Epithelial cell of proximal tubule (primary cell): ENCODE measurements at regions not wholly inside any gene's neighbourhood (a gene's known extent, or its start where the extent isn't known, plus 50 kb on each side); places are given as distances from the start of the nearest gene placed in this dataset.
"Not testable (repeated sequence)": the region's sequence is repeated elsewhere in the genome, so short reads cannot be mapped to it uniquely, and the experiment has no call there.

Source experiments
- DNase-seq: peaks from one replicate; pipeline ENCODE4 v3.0.0-alpha.2; 2011; ENCODE audit warnings: low read depth
- H3K4me3 ChIP-seq: 2 replicates; pipeline ENCODE4 v1.5.1; 2011; ENCODE audit warnings: low read depth, mild to moderate bottlenecking, low read length
- CTCF ChIP-seq: conservative IDR thresholded peaks from 2 replicates; pipeline ENCODE4 v1.5.1; 2012; ENCODE audit warnings: low read depth, mild to moderate bottlenecking, low read length

- DNase-seq = no peak
- TF ChIP-seq CTCF = no peak
- H3K4me3 ChIP-seq = no peak overlapping the region
These were observed 54.5 kb upstream of the PRKD1 start for GRCh38 chr14:29982171-29982570.

- no peak for DNase-seq
- no peak for TF ChIP-seq CTCF
- H3K4me3 ChIP-seq = no peak overlapping the region
These were observed 55.3 kb upstream of the PRKD1 start for GRCh38 chr14:29982993-29983392.

GRCh38 chr14:29990344-29990857 is 62.8 kb upstream of the PRKD1 start:
- DNase-seq, H3K4me3 ChIP-seq: not testable (repeated sequence)

- H3K4me3 ChIP-seq = no peak overlapping the region
These were observed 63.3 kb upstream of the PRKD1 start for GRCh38 chr14:29990993-29991392.

GRCh38 chr14:29993143-29993542 is 65.5 kb upstream of the PRKD1 start:
- TF ChIP-seq CTCF = no peak
- H3K4me3 ChIP-seq = no peak overlapping the region
- no peak for DNase-seq

More at GRCh38 chr14:29990993-29991392, 63.3 kb upstream of the PRKD1 start:
- DNase-seq = no peak
- TF ChIP-seq CTCF = no peak

- peak; percentile 51 for TF ChIP-seq CTCF
- no peak overlapping the region for H3K4me3 ChIP-seq
- no peak for DNase-seq
These were observed 71.4 kb upstream of the PRKD1 start for GRCh38 chr14:29999013-29999539.

GRCh38 chr14:30002859-30003258 is 75.2 kb upstream of the PRKD1 start:
- DNase-seq = no peak
- TF ChIP-seq CTCF = no peak
- H3K4me3 ChIP-seq = no peak overlapping the region
